IPS-NIHi7 (cell line): ENCODE measurements at regions not wholly inside any gene's neighbourhood (a gene's known extent, or its start where the extent isn't known, plus 50 kb on each side); places are given as distances from the start of the nearest gene placed in this dataset.

Source experiments
- DNase-seq: peaks from one replicate; pipeline ENCODE4 v3.0.0; 2012; ENCODE audit warnings: mixed read lengths; ENCODE audit errors: extremely low spot score

DNA sequence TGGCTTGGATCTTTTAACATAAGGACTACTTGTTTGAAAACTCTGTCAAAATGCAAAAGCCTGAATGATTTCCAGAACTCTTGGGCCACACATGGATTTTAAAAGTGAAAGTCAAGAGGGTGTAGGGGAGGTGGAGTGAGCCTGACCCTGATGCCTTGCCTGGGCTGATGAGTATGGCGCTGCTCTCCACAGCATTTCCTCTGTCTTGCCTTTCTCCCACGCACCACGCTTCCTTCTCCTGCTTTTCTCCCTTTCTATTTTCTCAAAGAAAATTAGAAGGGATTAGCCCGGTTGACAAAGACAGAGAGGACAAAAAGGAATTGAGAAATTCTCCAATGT is 207.0 kb upstream of the CCDC68 start:
- DNase-seq: no peak

DNA sequence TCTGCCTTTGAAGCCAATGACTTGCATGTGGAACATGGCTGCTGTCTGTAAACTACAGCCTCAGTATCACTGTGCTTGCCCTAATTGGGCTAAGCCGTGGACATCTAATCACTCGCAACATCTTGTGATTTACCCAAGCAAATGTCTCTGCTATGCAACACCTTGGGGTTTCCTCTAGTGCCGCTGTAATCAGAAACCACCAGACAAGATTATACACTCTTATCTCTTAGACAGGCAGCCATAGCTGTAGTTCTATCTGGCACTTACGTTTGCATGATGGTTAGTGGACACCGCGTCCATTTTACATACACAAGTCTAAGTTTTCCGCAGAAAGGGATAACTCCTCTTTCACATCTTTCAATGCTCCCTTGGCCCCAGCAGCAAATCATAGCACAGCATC is 204.3 kb upstream of the CCDC68 start:
- no peak for DNase-seq

DNA sequence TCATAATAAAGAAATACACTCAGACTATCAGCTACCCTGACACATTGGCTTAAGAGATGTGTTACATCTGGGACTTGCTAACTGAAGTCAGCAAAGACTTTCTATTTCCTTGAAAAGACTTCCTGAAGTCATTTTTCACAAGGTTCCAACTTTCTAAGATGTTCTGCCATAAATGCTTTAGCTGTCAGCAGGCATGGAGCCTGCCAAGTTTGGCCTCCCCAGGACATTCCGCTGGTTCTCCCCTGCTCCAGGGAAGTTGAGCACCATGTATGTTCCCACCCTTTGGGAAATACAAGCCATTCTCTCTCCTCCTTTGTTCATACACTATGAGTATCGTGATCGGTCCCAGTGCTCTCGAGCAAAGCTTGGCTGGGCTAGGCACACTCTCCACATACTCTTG is 202.7 kb upstream of the CCDC68 start:
- DNase-seq: no peak

DNA sequence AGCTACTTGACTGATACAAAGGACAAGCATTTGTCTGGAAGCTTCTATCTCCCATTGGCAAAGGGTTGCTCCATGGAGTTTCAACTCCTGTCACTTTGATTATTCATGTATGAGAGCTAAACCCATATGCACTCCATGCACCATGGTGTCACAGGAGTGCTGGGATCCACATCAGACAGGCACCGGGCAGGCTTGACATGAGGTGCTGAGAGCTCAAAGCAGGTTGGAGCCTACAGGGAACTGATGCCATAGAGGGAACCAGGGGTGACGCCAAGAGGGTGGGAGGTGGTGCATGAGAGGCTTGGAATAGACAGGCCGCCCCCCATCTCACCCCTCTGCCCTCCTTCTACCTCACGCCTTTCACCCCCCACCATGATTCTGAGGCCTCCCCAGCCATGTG is 199.8 kb upstream of the CCDC68 start:
- no peak for DNase-seq

DNA sequence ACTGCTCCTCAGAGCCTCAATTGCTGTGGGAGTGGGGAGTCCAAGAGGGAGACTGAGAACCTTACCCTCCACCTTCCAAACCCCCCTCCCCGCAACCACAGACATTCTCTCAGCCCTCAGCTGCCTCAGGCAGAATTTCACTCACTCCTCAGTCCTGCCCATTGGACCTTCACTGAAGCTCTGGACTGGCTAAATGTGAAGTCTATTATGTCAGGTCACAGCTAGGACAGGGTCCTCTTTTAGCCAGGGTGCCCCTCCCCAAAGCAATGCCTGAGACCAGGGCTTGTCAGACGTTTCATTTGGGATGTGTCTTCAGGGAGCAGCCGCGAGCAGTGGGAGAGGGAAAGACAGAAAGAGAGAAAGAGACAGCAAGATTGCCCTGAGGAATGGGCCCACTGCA is 199.3 kb upstream of the CCDC68 start:
- DNase-seq: no peak

DNA sequence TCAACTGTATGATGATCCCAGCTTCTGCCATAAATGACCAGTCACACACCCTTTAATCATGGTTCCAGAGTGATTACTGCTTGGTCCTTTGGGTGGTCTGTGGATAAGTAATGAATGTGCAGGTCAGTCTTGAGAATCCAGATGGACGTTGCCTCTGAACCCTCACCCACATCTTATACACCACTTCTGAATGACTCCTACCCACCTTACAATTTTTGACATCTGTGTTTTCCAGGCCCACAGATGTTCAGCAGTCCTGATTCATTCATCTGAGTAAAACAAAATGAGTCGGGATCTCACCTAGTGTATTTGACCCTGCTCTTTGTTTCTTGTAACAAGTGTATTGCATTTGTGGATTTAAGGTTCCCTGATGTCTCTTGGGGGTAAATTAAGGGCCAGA is 194.1 kb upstream of the CCDC68 start:
- no peak for DNase-seq

DNA sequence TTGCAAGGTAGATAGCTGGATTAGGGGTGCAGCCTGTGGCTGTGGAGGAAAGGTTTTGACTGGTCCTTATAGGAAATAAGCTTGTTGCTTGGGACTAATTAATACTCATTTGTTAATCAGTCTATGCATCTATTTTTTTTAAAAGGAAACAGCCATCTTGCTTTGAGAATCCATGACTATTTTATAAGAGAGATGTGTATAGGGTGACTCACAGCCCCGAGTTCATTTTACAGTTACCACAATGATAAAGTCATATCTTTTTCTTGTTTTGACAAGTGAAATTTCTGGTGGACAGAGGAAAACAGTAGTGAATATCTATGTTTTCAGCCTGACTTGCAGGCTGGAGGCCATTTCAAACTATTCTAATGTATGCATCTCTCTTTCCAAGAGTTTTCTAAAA is 193.5 kb upstream of the CCDC68 start:
- DNase-seq: no peak

DNA sequence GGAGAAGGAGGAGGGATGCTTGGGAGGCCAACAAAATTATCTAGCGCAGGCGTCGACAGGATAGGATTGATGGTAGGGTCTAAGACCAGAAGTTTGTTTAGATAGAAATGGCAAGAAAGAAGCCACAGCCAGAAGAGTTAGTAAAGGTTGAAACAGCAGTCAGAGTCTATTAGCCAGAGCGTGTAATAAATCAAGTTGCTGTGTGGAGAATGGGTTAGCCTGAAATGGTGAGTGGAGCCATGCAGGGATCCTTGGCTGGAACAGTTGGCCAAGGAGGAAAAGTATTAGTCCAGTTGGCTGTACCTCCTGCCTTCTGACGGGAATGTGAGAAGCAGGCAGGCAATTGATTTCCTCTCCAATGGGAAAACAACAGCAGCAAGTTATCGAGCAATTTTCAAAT is 190.7 kb upstream of the CCDC68 start:
- DNase-seq: no peak

DNA sequence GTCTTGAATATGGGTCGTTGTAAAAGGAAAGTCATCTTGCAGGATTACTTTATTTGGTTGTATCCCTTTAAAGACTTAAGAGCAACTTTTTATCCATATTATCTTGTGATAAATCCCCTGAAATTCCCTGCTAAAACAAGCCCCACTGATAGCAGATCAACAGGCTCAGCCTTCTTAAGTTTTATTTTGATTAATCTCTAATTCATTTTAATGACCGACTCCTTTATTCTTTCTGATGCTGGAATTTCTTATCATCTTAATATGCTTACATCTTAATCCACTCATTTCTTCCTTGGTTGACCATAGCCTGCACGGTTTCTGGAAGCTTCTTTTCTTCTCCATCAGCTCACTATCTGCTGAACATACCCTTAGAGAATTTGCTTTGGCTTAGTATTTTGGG is 188.5 kb upstream of the CCDC68 start:
- no peak for DNase-seq

DNA sequence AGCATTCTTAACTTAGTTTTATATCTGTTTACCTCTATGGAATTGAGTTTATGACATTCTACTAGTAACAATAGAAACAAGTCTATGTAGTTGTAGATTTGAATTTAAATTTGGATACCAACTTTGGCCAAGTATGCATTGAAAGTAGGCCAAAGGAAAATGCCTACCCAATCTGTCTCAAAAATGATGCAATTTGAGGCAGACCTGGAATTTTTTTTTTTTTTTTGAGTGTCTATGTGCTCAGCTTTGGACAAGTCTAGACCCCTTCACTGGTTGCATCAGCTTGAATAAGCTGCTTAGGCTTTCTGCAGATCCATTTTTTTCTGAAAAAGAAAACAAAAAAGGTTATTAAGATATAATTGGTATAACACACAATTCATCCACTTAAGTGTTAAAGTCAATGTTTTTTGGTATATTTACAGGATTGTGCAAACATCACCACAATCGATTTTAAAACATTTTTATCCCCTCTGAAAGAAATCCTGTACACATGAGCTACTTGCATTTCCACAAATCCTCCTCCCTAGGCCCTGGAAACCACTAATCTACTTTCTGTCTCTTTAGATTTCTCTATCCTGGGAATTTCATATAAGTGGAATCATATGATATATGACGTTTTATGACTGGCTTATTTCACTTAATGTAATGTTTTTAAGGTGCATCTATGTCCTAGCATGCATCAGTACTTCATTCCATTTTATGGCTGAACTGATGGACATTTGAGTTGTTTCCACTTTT is 185.1 kb upstream of the CCDC68 start:
- DNase-seq: no peak

DNA sequence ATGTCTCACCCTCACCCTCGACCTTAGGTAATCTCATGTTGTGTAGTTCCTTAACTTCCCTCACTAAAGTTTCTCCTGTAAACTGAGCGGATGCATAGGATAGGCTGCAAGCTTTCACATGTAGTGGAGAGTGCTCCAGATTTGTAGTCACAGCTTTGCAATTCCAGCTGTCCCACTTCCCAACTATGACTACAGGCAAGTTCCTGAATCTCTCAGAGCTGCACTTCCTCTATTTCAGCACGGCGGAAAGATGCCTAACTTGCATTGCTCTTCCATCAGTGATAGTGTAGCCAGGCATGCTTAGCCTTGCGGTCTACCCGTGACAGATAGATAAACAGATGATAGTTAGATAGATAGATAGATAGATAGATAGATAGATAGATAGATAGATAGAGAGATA is 183.1 kb upstream of the CCDC68 start:
- DNase-seq: no peak

DNA sequence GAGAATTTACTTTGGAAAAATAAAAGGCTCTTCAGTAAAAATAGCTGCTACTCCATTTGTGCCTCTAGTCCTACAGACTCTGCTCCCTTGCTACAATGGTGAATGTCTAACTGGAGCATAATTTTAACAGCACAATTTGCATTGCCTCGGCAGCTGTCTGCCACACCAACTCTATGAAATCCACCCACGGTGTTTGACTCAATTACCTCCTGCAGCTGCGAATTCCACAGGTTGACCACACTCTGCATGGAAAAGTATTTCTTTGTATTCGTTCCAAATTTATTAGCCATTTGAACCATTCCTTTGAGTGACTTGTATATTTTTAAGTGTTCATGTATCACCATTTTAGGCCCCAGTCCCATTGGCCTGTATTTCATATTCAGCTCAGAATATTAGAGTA is 182.1 kb upstream of the CCDC68 start:
- DNase-seq: no peak

DNA sequence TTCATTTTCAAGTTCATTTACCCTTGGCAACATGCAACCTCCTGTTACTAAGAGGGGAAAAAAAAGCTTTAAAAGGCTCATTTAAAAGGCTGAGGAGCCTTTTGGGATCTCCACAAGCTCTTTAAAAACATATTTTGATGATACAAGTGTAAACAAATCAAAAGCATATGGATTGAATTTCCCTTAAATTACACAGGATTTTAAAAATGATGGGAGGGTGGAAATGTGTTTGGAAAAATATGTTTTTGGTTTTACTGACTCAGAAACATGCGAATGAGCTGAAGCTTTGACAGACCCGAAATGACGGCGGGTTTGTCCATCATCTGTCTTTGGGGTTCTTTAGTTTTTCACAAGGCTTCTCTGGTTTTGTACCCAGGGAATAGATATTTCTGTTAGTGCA is 180.6 kb upstream of the CCDC68 start:
- DNase-seq: no peak

DNA sequence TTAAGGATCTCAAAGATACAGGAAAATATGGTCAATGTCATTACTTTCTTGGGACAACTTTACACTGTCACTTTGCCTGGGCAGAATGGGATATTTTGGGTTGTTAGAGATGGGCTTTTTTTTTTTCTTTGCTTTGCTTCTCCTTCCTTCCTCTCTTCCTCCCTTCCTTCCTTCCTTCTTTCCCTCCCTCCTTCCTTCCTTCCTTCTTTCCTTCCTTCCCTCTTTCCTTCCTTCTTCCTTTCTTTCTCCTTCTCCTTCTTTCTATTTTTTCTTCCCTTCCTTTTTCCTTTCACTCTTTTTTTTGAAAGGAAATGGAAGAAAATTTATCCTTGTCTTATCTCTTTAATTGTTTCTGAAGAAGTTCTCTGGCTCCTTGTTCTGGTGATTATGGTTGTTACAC is 180.0 kb upstream of the CCDC68 start:
- DNase-seq: no peak

DNA sequence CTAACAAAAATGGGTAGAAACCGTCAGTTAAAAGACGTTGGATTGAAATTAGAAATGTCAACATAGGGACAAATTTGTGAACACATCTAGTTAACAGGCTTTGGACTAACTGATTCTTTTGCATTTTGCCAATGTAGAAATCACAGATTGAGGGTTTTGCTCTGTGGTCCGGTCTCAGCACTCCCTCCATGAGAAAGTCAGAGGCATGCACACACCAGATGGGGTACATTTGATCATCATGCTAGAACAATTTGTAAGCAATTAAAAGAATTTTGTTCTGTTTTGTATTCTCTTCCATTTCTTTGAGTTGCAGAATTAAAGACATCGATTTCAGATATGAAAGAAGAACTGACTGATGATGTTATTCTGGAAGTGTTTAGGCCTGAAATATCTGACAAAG is 179.1 kb upstream of the CCDC68 start:
- no peak for DNase-seq

DNA sequence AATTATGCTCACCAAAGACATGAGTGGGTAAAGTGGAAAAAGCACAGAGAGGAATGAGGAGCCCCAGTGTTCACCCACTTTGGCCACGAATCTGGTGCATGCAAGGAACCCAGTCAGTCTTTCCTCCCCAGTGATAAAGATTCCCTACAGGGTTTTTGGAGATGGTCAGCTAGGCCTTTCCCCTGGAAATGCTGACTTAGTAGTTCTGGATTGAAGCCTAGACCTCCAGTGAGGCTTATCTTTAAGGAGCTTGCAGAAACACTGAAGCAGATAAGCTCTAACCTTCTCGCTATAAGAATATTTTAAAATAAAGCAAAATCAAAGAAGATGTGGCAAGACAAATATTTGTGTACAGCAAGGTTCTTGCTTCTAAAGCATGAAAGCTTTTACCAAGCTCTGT is 178.3 kb upstream of the CCDC68 start:
- DNase-seq: no peak

DNA sequence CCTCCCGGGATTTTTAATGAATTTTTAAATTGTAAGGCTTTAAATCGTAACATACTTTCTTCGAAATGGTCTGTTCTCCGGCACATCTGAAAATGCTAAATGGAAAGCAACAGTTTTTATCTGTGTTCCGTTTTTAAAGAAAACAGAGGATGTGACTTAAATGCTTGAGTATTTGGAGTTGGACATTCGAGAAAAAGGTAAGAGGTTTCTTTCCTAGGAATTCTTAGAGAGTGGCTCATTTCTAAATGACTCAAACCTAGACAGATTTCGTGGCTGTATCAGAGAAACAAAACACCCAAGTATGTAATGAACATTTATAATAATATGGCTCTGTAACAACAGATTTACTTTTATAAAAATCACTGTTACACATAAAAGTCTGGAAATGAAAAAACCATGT is 177.6 kb upstream of the CCDC68 start:
- no peak for DNase-seq

DNA sequence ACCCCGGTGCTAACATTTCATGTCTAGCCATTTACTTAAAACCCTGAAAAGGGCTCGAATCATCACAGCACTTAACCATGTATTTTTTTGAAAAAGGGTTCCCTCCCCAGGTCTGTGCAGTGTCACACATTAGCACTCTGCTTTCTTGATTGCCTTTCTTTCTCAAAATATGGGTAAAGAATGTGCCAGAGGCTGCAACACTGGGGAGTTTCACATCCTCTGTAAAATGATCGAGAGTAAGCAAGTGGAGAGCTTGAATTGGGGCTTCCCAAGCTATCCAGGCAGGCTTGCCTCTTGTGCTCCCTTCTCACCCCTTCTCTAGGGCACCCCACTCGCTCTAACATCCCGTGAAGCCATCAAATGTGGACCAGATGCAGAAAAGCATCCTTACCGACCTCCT is 177.0 kb upstream of the CCDC68 start:
- DNase-seq: no peak

DNA sequence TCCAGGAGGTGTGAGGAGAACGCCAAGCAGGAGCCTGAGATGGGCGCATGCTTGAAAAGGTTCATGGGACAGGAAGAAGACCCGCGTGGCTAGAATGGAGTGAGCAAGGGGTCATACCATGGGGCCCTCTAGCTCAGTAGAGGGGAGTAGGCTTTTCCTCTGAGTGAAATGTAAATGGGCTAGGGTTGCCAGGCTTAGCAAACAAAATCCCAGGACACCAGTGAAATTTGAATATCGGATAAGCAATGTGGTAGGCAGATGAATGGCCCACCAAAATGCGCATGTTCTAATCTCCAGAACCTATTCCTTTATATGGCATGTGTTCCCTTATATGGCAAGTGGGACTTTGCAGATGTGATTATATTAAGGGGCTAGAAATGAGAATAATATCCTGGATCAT is 174.1 kb upstream of the CCDC68 start:
- DNase-seq: no peak

DNA sequence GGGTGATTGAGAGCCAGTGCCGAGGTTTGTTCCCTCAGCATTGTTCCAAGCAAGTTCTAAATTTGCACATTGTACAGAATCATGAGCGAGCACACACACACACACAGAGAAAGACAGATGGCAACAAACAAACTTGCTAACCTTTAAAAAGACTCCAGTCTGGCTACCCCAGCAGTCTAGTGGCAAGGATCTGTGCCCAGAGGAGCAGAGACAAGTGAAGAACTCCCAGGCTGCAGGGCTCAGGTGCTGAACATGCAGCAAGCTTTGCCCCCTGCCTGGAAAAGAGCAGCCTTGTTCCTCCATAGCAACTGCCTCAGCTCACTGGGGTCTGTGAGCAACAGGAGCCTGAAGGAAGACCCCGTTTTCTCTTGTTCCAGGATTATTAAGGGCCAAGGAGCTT is 169.2 kb upstream of the CCDC68 start:
- DNase-seq: no peak

DNA sequence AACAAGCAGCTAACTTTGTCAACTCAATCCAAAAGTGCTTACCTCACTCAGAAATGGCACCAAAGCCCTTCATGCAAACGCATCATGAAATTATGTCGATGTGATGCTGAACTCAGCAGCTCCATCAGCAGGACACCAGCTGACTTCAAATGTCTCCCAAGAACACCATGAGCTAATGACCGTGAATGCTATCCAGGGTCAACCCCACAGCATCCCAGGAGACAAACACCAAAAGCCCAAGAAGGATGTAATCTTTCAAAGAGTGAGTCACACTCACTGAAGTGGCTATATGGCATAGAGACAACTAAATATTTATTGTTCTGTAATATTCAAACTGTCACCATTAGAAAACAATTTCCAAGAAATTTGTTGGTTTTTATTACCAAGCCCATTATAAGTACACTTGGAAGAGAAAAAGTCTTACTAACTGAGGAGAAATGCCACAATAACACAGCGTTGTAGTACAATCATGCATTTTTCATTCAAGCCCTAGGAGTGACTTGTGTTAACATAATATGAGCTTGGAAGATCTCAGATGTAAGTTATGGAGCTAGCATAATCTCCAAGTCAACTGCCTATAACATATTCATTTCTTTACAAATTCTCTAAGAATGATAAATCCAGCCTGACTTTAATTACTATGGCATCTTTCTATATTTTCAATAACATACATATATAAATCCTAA is 165.0 kb upstream of the CCDC68 start:
- no peak for DNase-seq

DNA sequence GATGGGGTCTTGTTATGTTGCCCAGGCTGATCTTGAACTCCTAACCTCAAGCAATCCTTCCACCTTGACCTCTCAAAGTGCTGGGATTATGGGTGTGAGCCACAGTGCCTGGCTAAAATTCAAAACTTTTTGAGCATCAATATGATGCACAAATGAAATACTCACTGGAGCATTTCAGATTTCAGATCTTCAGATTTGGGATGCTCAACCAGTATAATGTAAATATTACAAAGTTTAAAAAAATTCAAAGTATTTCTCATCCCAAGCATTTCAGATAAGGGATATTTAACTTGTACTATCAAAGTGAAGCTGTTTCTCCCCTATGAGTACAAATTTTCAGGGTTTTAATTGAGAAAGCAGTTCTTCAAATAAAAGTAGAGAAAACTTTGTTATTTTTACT is 164.1 kb upstream of the CCDC68 start:
- DNase-seq: no peak

DNA sequence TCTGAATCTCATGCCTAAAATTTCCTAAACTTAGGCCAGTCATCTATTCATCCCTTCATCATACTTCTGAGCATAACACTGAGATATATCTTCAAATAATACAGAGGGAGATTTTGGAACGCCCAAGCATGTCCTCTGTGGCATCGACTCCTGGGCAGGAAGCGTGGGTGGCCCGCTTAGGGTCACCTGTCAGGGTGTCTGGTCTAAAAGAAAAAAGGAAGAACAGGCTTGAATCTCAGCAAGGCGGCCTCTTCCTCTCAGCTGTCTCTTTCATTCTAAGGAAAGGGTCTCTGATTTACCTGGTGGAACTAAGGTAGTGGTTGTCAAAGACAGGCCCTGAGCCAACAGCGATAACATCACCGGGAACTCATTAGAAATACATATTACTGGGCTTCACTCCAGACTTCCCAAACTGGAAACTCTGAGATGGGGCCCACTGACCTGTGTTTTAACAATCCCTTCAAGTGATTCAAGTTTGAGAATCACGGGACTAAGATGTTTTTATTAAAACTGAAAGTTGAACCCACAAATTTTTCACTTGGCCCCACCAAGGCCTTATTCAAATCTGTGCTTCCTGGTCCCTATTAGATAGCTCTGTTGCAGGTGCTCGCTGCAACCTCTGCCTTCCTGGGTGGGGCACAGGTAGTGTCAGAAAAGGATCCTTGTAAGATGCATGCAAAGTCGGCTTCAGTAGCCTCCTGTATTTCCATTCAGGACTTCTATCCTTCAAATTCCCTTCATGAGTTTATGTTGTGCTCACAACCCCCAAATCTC is 162.3 kb upstream of the CCDC68 start:
- DNase-seq: no peak
